GM18519 (cell line): ENCODE measurements at regions not wholly inside any gene's neighbourhood (a gene's known extent, or its start where the extent isn't known, plus 50 kb on each side); places are given as distances from the start of the nearest gene placed in this dataset.

Source experiments
- ATAC-seq: cut with Tn5 transposase; IDR thresholded peaks from one replicate; pipeline ENCODE4 v1.9.1; 2021; ENCODE audit warnings: mild to moderate bottlenecking, moderate library complexity; ENCODE audit not compliant: unreplicated experiment, low FRiP score

DNA sequence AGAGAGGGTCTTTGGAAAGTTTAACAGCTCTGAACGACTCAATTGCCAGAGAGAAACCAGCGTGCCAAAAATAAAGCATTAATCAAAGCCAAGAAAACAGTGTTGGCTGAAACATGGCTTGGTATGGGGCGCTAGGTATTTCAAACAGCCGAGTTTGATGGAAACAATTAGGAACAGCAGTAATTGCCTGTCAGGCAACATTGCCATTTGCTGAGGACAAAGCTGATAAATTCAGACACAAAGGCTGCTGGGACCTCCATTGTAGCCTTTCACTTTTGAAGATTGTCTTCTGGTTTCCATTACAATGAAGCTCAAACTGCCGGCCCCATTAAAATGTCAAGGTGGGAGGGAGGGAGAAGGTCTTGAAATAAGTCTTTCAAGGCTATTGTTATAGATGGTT is 125.4 kb upstream of the SPDL1 start:
- ATAC-seq, result no peak

- no peak for ATAC-seq
Measured at GRCh38 chr5:169450464-169450863, 133.1 kb upstream of the SPDL1 start.

DNA sequence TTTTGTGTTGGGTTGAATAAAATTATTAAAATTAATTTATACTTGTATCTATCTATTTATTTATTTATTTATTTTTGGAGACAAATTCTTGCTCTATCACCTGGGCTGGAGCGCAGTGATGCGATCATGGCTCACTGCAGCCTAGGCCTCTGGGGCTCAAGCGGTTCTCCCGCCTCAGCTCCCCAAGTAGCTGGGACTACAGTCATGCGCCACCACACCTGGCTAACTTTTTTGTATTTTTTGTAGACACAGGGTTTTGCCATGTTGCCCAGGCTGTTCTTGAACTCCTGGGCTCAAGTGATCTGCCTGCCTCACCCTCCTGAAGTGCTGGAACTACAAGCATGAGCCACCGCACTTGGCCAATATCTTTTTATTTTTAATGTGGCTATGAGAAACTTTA is 134.7 kb upstream of the SPDL1 start:
- no peak for ATAC-seq

- ATAC-seq, result no peak
Measured at GRCh38 chr5:169445191-169445590, 138.4 kb upstream of the SPDL1 start.

DNA sequence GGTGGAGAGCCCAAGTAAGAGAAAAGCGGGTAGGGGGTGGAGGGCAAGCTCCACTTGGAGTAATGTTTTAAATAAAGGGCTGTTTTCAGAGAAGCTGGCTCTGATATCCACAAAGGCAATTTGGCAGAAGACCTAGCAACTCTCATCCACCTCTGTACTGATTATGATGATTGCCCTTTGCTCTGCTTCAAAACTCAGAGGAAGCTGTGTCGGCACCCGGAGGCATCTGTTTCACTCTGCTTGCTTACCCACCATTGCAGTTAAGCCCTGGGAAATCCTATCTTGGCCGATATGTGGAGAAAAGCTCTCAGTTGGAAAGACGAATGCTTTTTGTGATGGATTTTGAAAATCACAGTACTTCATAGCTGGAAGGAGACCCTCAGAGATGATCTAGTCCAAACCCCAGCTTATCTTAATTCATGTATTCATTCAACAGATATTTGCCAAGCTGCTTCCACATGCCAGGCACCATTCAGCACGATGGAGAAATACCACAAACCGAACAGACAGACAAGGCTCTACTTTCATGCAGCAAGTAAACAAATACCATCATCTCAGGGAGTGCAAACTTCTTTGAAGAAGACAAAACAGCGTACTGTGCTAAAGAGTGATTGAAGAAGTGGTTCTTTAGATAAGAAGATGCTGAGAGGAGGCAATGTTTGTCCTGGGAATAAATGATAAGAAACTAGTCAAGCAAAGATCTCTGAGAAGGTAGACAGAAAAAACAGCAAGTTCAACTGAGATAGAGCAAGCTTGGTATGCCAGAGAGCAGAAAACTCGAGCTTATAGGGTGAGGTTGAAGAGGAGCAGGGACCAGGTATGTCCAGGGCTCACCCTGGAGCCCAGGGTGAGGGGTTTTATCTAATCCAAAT is 140.4 kb upstream of the SPDL1 start:
- no peak for ATAC-seq

GRCh38 chr5:169442403-169442874 is 141.1 kb upstream of the SPDL1 start:
- no peak for ATAC-seq

DNA sequence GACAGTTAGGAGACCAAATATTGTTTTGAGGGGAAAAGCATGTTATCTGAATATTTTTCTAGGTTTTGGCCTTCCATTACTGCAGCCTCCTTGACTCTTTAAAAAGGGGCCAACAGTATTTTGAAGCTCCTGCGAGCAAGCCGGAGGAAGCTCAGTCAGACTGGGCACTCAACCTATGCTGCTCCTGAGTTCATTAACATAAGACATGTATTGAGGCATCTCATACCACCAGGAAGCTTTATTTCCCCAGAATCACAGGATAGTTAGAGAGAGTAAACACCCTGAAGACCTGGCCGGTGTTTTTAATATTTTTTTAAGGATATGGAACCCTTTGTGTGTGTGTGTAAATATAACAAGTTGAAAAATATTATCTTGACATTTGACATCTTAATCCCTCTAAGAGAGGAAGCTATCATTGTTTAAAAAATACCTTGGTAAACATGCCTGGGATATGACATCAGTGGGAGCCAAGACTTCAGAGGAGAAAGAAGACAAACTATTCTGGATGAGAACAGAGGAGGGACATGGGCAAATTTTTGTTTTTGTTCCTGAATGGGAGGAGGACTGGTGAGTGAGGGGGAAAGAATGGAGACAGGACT is 139.3 kb upstream of the SLIT3 start:
- ATAC-seq, result no peak

DNA sequence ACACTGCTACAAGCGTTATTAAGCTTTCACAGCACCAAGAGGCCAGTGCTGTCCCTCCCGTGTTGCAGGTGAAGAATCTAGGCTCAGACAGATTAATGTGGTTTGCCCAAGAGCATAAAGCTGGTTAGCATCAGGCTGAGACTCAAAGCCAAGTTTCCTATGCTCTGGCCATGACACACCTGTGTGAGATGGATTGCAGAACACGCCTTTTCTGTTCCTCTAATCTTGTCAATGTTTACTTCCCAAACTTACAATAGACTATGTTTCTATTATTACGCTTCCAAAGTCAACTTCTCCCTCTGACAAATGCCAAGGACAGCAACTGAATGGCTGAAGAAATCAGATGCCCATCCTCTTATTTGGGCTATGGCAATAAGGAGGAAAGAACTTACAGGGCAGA is 138.4 kb upstream of the SLIT3 start:
- ATAC-seq, result no peak

- no peak for ATAC-seq
Measured at GRCh38 chr5:169435506-169436229, 134.7 kb upstream of the SLIT3 start.

DNA sequence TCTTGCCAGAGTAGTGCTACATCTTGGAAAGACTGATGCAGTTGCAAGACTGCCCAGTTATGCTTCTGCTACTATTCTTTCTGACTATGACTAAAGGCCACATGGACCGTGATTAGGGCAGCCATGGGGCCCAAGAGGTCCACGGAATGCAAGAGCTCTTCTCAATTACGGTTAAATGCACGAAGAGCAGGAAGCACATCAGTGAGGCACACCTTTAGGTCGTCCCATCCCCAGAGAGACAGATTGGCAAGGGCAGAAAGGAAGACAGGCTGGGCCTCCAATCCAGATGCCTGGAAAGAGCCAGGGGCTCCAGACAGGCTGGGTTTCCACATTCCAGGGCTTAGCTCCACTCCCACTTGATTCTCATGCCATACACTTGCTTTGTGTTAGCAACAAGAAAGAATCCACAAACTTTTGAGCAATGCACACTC is 132.3 kb upstream of the SLIT3 start:
- no peak for ATAC-seq

DNA sequence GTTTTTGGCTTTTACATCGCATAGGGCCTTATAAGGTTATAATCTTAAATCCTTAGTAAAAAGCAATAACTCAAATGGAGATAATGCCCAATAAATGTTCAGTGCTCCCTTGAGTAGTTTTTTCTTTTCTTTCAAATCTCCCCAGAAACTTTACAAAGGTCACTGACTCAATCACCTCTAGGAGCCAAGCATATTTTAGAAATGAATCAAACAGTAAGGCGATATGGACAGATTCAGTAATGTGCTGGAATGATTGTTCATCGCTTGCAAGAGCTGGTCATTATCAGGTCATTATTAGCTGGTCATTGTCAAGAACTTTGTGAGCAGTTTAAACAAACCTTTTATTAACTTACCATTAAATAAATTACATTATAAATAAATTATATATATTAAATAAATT is 130.4 kb upstream of the SLIT3 start:
- no peak for ATAC-seq

DNA sequence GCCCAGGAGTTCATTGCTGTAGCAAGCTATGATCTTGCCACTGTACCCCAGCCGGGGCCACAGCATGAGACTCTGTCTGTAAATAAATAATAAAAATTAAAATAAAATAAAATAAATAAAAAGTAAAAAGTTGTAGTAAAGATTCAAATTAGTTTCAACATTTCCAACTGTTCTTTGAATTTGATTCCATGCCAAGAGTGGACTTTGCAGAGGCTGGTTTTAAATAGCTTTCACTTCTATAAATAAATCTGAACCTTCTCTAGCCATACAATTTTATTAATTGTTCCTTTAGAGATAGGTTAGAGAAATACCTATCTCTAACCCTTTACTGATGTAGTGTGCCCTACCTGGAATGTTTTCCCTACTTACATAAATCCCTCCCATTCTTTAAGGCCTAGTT is 129.7 kb upstream of the SLIT3 start:
- ATAC-seq, result no peak

DNA sequence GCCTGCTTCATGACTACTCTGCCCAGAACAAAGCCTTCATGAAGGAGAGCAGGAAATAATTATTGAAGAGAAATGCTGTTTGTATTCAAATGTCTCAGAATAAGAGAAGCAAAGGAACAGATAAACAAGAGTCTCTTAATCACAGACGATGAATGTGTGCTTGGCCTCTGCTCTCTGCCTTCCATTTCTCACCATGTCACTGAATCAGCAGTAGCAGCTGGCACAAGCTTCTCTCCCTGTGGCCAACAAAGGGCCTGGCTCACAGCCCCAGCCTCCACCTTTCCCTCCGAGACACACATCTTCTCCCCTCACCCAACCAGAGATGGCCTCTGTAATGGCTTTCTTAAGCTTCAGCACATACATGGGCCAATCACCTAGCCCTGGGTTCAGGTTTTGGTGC is 128.1 kb upstream of the SLIT3 start:
- no peak for ATAC-seq

DNA sequence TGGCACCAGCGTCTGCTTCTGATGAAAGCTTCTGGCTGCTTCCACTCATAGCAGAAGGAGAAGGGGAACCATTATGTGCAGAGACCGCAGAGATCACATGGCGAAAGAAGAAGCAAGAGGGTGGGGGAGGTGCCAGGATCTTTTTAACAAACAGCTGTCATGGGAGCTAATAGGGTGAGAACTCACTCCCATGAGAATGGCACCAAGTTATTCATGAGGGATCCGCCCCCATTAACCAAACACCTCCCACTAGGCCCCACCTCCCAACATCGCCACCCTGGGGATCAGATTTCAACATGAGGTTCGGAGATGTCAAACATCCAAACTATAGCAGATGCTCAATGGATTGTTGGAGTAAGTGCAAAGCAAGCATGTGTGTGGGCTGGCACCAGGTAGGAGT is 125.8 kb upstream of the SLIT3 start:
- ATAC-seq, result no peak

GRCh38 chr5:169424670-169425378 is 123.9 kb upstream of the SLIT3 start:
- ATAC-seq, result no peak

GRCh38 chr5:169424279-169424655 is 123.3 kb upstream of the SLIT3 start:
- ATAC-seq, result no peak

DNA sequence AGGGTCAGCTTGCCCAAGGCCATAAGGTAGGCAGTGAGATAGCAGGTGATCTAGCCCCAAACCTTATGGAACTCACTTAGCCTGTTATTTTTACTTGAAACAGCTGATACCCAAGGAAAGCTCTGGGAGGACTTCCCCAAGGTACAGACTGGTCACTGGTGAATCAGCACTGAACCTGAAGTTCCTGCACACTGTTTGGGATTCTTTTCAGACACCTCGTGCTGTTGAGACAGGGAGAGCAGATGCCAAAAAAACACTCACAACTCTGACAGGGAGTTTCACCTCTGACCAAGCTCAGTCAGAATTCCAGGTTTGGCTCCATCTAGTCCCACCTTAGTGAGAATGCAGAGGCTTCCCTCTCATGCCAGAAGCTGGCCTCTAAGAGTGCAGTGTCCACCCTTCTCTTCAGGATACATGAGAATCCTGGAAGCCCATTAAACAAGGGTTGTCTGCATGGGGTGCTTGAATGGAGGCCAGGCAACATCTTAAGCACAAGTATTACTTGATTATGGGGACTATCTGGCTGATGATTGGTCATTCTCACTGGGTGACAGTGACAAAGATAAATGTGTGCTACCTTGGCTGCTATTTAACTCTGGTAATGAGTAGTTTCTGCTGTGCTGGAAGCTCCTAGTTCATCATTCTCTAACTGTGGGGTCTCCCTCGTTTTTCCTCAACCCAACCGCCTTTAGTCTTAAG is 122.8 kb upstream of the SLIT3 start:
- ATAC-seq, result no peak

DNA sequence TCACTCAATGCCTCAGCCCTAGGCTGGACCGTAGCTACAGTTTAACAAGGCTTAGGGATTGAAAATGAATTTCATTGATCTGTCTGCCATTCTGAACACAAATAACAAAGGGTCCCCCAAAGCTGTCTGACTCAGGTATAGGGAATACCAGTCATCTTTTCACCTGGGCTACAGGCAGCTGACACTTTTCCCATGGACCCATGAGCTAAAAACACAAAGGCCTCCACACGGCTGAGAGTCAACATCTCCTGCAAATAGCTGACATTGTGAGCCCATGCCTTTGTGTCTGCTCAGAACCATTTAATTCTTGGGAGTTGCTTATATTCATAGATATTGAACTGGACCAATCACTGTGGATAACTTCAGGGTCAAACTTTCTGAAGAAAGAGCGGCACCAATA is 121.1 kb upstream of the SLIT3 start:
- ATAC-seq, result no peak

DNA sequence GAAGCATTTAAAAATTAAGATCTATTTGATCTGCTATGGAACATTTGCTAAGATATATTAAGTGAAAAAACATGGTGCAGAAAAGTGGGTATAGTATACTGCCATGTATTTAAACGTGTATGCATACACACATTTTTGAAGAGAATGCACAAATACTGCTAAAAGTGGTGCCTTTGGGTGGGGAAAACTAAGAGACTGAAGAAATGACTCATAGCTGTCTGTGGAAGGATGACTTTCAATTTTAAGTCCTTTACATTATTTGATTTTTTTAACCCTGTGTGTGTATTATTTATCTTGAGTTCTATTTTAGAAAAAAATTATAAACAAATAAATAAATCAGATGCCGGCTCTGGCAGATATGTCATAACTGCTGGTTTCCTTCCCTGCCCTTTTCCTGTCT is 120.7 kb upstream of the SLIT3 start:
- no peak for ATAC-seq

GRCh38 chr5:169417676-169418075 is 116.7 kb upstream of the SLIT3 start:
- no peak for ATAC-seq
